SK-N-DZ (cell line): ENCODE measurements at regions not wholly inside any gene's neighbourhood (a gene's known extent, or its start where the extent isn't known, plus 50 kb on each side); places are given as distances from the start of the nearest gene placed in this dataset.
"Not testable (repeated sequence)": the region's sequence is repeated elsewhere in the genome, so short reads cannot be mapped to it uniquely, and the experiment has no call there.

Experiments used
- DNase-seq: peaks from one replicate; pipeline ENCODE4 v3.0.0-alpha.2; 2015; ENCODE audit warnings: low spot score

- DNase-seq = no peak
These were observed 148.5 kb upstream of the ATXN1 start for GRCh38 chr6:16909658-16910360.

- no peak for DNase-seq
These were observed 146.7 kb upstream of the ATXN1 start for GRCh38 chr6:16907991-16908390.

- DNase-seq = no peak
These were observed 143.7 kb upstream of the ATXN1 start for GRCh38 chr6:16904957-16905356.

DNA sequence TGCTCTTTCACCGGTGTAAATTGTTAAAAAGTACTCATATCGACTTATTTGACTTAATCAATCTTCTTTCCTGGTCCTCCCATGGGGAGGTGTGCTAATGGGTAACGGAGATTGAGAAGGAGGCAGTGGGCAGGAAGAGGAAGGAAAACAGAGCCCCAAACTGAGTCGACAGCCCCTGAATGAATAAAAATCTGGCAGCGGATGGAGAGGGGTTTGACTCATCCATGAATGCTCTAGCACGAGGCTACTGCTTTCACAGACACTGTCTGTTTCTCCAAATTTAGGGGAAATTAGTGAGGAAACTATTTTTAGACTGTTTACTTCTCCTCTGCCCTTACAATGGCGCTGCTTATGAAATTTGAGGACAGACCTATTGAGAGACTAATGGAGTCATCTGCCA, 142.2 kb upstream of the ATXN1 start:
- peak; percentile 38 for DNase-seq

GRCh38 chr6:16902502-16902901, 141.2 kb upstream of the ATXN1 start:
- DNase-seq = no peak

DNA sequence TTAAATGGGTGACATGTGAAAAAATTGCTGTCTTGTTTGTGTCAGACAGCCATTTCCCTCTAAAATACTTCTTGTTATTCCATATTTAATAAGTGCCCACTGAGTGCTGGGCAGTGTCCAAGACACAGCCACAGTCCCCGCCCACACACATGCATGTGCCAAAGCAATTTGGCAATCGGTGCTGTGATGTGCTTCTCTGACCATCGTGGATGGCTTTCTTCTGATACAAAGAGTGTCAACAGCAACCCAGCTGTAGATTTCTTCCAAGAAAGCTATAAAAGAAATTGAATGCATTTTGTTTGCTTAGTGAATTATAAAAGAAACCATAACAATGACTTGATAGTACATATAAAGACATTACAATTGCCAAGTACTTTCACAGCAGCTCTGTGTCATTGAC, 140.5 kb upstream of the ATXN1 start:
- no peak for DNase-seq

GRCh38 chr6:16901306-16901705, 140.0 kb upstream of the ATXN1 start:
- DNase-seq = no peak

DNA sequence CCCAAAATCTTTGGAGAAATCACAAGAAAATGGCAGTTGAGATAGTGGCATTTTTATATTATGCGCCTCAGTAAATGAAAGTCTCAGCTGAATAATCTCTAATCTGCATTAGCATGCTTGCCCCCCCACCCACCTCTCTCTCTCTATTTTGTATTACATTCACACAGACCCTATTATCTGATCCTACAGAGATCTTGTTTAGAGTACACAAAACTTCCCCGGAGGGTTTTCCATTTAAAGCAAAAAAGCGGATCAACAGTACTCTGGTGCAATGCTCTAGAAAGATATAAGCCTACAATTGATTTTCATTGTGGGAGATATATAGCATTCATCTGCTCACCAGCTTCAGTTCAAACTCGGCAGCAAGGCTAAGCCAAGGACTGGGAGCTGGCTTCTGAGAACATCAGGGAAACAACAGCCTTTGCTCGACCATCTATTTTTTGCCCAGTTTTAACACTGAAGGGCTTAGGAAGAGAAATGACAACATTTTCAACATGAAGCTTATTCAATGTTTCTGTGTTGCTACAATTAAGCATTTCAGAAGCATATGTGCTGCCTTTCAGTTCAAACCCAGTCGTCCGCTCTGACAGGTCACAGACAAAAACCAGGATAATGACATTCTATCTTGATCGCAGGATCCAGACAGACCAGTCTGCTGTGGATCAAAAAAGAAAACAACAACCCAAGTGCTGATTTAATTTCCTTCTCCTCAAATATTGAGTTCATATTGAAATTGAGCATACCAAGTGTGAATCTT, 137.6 kb upstream of the ATXN1 start:
- peak; percentile 96 for DNase-seq

GRCh38 chr6:16897669-16898068, 136.4 kb upstream of the ATXN1 start:
- DNase-seq = no peak

- DNase-seq = no peak
These were observed 133.0 kb upstream of the ATXN1 start for GRCh38 chr6:16894301-16894700.

GRCh38 chr6:16891110-16891509, 129.8 kb upstream of the ATXN1 start:
- DNase-seq = not testable (repeated sequence)

DNA sequence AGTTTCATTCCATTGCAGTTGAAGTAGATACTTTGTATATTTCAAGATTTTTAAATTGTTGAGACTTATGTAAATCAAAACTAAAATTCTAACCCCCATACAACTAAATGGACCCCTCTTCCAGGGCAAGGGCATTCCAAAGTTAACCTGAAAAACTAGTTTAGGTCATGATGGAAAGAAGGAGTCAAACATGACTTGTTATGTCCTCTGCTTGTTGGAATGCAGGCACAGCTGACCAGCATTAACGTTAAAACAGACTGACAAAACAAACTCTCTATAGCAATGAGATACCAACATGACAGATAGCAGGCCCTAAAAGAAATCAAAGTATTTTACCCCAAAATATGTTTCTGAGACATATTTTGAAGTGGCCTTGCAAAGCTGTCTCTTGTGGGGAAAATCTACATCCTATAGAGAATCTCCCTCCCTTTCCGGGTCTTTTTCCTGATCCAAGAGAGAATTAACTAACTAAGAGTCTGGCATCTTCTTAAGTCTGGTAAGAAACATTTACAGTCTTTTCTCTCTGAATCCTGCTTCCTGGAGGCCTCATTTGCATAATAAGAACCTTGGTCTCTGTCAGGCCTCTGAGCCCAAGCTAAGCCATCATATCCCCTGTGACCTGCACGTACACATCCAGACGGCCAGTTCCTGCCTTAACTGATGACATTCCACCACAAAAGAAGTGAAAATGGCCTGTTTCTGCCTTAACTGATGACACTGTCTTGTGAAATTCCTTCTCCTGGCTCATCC, 124.3 kb upstream of the ATXN1 start:
- no peak for DNase-seq

- DNase-seq = no peak
These were observed 123.3 kb upstream of the ATXN1 start for GRCh38 chr6:16884526-16884925.

DNA sequence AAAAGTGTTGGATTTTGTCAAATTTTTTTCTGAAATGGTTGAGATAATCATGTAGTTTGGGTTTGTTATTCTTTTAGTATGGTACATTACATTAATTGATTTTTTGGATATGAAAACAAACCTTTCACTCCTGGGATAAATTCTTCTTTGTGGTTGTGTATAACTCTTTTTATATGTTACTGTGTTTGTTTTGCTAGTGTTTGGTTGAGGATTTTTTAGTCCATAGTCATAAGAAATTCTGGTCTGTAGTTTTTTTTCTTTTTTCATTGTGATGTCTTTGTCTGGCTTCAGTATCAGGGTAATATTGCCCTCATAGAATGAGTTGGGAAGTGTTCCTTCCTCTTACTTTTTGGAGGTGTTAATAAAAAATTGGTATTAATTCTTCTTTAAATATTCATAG, 122.2 kb upstream of the ATXN1 start:
- no peak for DNase-seq

DNA sequence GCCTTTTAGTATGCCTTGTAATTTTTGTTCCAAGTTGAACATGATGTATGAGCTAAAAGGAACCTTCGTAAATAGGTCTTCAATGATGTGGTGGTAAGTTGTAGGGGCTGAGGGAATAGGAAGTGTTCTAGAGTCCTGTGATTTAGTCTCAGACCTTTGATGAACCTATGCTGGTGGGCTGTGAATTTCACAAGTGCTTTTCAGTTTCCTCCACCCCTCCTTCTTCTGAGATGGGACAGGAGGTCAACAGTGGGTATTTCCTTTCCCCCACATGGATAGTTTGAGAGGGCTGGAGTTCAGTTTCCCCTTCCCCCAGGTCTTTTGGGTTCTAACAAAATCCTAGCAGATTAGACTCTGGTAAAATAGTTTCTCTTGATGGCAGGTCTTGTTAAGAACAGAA, 121.0 kb upstream of the ATXN1 start:
- no peak for DNase-seq

DNA sequence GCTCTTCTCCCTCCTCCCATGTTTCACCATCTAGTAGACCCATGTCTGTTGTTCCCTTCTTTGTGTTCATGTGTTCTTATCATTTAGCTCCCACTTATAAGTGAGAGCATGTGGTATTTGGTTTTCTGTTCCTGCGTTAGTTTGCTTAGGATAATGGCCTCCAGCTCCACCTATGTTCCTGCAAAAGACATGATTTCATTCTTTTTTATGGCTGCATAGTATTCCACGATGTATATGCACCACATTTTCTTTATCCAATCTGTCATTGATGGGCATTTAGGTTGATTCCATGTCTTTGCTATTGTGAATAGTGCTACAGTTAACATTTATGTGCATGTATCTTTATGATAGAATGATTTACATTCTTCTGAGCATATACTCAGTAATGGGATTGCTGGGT, 115.6 kb upstream of the ATXN1 start:
- not testable (repeated sequence) for DNase-seq

GRCh38 chr6:16876201-16876600, 114.9 kb upstream of the ATXN1 start:
- no peak for DNase-seq

GRCh38 chr6:16873698-16874097, 112.4 kb upstream of the ATXN1 start:
- no peak for DNase-seq

- no peak for DNase-seq
These were observed 111.4 kb upstream of the ATXN1 start for GRCh38 chr6:16872543-16873235.

DNA sequence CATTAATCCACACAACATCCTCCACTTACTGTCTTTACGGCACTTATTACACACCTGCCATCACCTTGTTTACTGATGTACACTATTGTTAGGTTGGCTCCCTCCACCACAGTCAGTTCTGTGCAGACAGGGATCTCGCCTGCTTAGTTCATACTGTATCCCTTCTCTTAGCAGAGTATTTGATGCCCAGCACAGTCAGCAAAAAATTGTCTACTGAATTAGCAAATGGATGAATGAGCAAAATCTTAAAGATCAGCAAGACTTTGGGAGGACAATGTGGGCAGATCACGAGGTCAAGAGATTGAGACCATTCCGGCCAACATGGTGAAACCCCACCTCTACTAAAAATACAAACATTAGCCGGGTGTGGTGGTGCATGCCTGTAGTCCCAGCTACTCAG, 109.8 kb upstream of the ATXN1 start:
- no peak for DNase-seq

- DNase-seq = no peak
These were observed 107.7 kb upstream of the ATXN1 start for GRCh38 chr6:16868968-16869367.
